ENCODE measurements at regions not wholly inside any gene's neighbourhood (a gene's known extent, or its start where the extent isn't known, plus 50 kb on each side); places are given as distances from the start of the nearest gene placed in this dataset.

DNA sequence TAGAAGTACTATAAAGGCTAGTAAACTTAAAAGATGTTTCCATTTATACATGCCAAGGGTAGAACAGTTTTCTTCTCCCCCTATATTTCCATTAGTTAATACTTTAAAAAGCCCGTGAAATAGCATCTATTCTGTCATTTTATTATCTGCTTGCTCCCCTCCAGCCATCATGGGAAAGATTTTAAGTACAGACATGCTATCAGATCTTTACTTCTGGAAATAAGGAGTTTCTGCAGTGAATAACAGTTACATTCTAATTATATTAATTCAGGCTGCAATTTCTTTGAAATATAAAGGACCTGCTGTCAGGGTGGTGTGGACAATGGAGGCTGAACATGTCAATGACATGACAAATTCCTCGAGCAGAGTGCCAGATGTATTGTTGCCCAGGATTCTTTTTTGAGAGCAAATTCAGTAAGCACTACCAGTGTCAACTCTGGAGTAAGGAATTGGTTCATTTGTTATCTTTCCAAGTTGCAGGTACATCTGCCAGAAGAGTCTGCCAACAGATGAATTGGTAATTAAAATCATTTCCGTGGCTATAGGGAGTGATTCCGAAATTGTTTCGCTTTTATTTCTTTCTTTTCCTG lies 151.3 kb downstream of the BTG1 start:
- no peak for DNase-seq

DNA sequence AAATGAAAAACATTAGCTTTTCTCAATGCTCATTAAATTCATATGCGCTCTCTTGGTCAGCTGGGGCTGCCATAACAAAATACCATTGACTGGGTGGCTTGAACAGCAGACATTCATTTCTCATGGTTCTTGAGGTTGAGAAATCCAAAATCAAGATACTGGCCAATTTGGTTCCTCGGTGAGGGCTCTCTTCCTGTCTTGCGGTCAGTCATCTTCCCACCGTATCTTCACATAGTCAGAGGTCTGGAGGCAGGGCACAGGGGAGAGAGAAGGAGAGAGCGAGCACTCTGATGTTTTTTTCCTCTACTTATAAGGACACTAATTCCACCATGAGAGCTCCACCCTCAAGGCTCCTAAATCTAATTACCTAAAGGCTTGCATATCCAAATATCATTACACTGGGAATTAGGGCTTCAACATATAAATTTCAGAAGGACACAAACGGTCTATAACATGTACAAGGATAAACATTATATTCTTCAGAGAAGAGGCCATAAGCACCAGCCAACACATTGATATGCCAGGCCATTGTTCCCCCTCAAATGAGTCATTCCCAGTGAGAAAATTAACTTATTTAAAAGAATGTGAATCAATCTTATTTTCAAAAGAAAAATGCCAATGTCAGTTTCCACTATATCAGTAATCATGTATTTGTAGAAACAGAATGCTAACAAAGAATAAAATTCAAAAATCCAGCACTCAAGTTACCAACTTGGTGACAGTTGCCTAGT lies 152.2 kb downstream of the BTG1 start:
- peak; percentile 21 for DNase-seq

- no peak for DNase-seq
These were observed 154.1 kb downstream of the BTG1 start for GRCh38 chr12:91991399-91992187.

GRCh38 chr12:91990525-91990924 lies 155.1 kb downstream of the BTG1 start:
- DNase-seq, result no peak

DNA sequence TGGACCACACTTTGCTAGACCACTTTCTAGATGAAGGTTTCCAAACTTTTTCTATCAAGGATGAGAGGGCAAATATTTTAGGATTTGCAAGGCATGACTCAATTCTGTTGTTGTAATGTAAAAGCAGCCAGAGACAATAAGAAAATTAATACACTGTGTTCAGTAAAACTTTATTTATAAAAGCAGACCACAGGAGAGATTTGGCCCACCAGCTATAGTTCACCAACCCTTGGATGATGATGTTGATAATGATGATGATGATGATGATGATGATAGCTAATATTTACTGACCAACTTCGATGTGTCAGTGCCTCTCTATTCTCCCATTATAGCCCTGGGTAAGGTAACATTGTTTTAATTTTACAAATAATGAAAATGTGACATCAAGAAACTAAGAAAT lies 156.5 kb downstream of the BTG1 start:
- DNase-seq, result no peak

GRCh38 chr12:91988086-91988923 lies 157.3 kb downstream of the BTG1 start:
- no peak for DNase-seq

DNA sequence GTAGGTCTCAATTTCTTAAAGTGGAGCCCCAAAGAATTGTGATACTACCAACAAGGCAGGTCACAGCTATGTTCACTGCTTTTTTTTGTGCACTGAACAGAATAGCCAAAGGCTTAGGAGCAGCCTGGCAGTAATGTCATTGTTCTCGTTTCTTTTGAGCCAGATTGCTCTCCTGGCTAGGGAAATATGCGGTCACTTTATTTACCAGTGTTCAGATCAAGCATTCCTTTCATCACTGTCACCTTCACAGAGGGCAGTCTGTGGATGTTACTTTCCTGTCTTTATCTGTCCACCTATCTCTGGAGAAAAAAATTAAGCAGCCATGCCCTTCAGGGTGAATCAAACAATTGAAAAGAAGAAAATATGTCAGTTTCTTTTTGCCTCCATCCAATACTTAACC lies 159.6 kb downstream of the BTG1 start:
- no peak for DNase-seq

- DNase-seq, result peak; percentile 31
These were observed 160.5 kb downstream of the BTG1 start for GRCh38 chr12:91985002-91985787.

DNA sequence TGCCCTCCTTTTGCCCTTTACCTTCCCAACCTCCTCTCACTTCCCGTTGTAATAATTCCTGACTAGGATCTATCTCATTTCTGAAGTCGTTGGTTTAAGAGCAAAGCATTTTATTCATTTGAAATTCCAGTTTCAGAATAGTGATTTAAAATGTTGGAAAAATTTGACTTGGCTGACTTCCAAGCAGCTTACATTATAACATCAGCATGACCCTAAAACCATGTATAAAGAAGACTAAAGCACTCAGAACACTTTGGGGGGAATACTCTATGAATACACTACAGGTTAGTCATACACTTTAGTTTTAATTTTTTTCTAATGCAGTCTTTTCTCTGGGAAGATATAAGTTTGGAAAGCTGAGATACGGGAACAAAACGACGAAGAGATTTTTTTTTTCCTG lies 161.1 kb downstream of the BTG1 start:
- DNase-seq, result no peak

- no peak for DNase-seq
These were observed 161.7 kb downstream of the BTG1 start for GRCh38 chr12:91983935-91984334.

GRCh38 chr12:91982946-91983345 lies 162.7 kb downstream of the BTG1 start:
- DNase-seq, result no peak

DNA sequence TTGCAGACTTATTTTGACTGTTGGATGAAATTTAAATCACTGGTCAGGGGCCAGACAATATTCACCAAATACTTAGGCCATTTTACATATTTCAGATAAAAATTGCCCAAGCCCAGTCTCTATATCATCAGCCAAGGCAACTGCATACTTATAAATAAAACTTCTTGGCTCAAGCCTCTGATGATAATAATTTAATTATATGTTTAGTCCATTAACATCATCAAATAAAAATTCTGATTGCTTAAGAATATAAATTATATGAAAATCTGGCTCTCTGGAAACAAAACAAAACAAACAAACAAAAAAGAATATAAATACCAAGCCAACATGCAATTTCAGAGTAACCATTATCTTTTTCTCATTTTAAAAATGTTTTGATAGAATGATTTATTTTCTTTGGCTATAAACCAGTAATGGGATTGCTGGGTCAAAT lies 165.2 kb downstream of the BTG1 start:
- DNase-seq, result no peak

DNA sequence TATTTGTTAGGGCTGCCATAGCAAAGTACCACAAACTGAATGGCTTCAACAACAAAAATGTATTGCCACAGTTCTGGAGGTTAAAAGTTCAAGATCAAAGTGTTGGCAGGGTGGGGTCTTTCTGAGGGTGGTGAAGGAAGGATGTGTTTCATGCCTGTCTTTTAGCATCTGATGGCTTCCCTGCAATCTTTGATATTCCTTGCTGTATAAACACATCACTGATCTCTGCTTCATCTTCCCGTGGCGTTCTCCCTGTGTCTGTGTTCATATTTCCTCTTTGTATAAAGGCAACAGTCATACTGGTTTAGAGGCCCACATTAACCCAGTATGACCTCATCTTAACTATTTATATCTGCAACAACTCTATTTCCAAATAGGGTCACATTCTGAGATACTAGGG lies 167.5 kb downstream of the BTG1 start:
- DNase-seq, result no peak

GRCh38 chr12:91975891-91976290 lies 169.8 kb downstream of the BTG1 start:
- DNase-seq, result no peak

DNA sequence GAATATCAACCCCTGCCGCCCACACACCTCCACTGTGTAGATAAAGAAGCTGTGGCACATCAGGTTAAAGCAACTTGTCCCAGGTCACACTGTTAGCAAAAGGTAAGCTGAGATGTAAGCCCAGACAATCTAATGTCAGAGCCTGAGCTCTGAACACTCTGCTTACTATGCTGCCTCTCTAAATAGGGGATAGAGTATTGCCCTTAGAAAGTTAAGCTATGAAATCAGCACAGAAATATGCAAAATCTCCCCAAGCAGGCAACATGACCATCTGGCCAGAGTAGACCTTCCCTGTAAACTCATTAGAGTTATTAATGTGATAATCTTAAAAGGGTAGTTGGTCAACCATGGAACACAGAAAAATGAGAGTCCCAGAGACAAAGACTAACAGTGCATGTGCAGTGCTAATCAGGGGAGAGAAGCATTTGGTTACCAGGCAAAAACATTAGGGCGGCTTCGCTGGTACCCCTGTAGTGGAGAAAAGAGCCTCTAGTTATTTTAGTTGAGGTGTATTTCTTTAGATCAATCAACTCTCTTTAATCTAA lies 171.0 kb downstream of the BTG1 start:
- peak; percentile 70 for DNase-seq

DNA sequence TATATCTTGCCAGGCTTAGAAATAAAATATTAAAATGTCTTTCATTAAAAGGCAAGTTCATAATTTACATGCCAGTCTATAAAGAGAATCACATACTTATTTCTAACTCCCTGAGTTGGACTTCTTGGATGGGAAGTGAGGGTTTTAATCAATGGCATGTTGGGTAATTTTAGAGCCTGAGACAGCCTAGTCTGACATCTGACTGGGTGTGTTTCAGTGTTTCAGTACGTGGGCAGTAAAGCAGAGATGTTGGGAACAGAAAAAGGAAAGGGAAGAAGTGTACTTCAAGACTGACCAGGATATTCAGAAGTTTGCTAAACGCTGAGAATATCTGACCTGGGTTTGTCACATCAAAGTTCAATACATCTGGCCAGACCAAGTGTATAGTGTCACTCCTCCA lies 171.8 kb downstream of the BTG1 start:
- DNase-seq, result peak; percentile 8

DNA sequence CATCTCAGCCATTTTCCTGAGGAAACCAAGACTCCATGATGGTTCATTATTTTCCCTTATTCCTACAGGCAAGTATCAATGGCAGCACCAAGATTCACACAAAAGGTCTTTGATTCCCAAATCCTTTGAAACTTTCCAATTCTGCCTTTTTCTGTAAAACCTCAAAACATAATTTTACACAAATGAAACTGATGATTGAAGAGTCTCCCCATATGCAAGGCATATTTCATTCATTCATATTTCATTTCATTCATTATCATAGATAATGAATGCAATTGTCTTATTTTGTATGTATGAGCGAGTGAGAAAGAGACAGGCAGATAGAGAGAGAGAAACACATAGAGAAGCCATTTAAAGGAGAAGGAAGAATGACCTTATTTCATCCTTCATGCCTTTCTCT lies 172.8 kb downstream of the BTG1 start:
- no peak for DNase-seq

- no peak for DNase-seq
These were observed 176.9 kb downstream of the BTG1 start for GRCh38 chr12:91968777-91969171.

DNA sequence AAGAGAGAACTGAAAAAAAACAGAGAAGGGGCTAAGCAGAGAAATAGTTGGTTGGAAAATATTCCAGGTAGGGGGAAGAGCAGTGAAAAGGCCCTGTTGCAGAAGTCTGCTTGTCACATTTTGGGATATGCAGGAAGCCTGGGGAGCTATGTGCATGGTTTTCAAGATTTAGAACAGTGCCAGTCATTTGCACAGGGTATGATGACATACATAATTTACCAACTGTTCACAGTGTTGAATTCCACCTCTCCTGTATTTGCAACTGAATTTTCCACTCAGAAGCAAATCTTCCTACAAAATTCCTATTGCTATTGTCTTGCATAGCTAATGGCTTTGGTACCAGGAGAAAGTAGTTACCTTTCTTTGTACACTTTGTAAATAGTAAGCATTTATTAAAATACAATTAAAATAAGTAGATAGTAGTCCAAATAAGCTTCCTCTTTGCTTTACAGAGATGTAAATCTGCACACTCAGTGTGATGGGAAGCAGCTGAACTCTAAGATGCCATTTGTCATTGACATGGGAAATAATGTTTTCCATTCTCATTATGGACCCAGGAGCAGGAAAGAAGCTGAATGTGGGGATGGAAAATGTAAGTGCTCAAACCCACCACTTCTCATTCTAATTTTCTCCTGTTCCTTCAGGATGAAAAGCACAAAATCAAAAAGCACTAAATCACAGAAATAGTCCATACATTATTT lies 177.4 kb downstream of the BTG1 start:
- DNase-seq, result no peak

GRCh38 chr12:91967590-91967989 lies 178.1 kb downstream of the BTG1 start:
- DNase-seq, result no peak

GRCh38 chr12:91965781-91966180 lies 179.9 kb downstream of the BTG1 start:
- no peak for DNase-seq
